ENCODE measurements at regions not wholly inside any gene's neighbourhood (a gene's known extent, or its start where the extent isn't known, plus 50 kb on each side); places are given as distances from the start of the nearest gene placed in this dataset.
"Not testable (repeated sequence)": the region's sequence is repeated elsewhere in the genome, so short reads cannot be mapped to it uniquely, and the experiment has no call there.

DNA sequence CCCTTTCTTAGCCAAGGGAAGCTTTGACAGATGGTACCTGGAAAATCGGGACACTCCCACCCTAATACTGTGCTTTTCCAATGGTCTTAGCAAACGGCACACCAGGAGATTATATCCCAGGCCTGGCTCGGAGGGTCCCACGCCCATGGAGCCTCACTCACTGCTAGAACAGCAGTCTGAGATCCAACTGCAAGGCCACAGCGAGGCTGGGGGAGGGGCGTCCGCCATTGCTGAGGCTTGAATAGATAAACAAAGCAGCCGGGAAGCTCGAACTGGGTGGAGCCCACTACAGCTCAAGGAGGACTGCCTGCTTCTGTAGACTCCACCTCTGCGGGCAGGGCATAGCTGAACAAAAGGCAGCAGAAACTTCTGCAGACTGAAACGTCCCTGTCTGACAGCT, 225.6 kb upstream of the EDNRA start:
- not testable (repeated sequence) for TF ChIP-seq SUZ12 (IDR thresholded peaks at IDR 0.05; ENCODE audit: extremely low read depth, insufficient read depth, insufficient read length); YY1 (IDR thresholded peaks at IDR 0.05; ENCODE audit: insufficient read depth, insufficient read length); ZNF274 (IDR thresholded peaks at IDR 0.05; ENCODE audit: low read depth, low read length)

All from NT2/D1 (cell line).